Upper lobe of left lung (tissue), 4 donors: ENCODE measurements at regions not wholly inside any gene's neighbourhood (a gene's known extent, or its start where the extent isn't known, plus 50 kb on each side); places are given as distances from the start of the nearest gene placed in this dataset.

Source experiments
- CTCF ChIP-seq, 6 experiments: fragments of 450-650 bp in 4 of 6; fragments of 200-600 bp in 2 of 6; sonication (generic) in 2 of 6; IDR thresholded peaks; one replicate each; pipeline ENCODE4 v1.5.1; 2016 to 2019; ENCODE audit warnings: antibody characterized with exemption in 6 of 6
- POLR2A ChIP-seq, 4 donors: fragments of 450-650 bp; IDR thresholded peaks; one replicate each; pipeline ENCODE4 v1.5.1; 2016 to 2017; ENCODE audit warnings: antibody characterized with exemption in 4 of 4, mild to moderate bottlenecking in 2 of 4
- POLR2AphosphoS5 ChIP-seq, 2 donors: sonication (generic); formaldehyde crosslinking; IDR thresholded peaks; one replicate each; pipeline ENCODE4 v1.5.1; 2017; ENCODE audit warnings: antibody characterized with exemption in 2 of 2

GRCh38 chr6:166228839-166229528 lies 61.3 kb upstream of the TBXT start:
- TF ChIP-seq CTCF (IDR thresholded peaks at IDR 0.05) (no peak), POLR2AphosphoS5 (IDR thresholded peaks at IDR 0.05) (no peak), POLR2A (IDR thresholded peaks at IDR 0.05) (no peak)
